IMR-90 (cell line): ENCODE measurements at regions not wholly inside any gene's neighbourhood (a gene's known extent, or its start where the extent isn't known, plus 50 kb on each side); places are given as distances from the start of the nearest gene placed in this dataset.

Source experiments
- ATAC-seq: fragments of 200-7000 bp; cut with Tn5 transposase; 2 replicates; pipeline ENCODE4 v1.9.1; 2020; ENCODE audit warnings: low read depth, mild to moderate bottlenecking, moderate library complexity
- BruUV-seq: library from RNA; stranded (reverse); fragments of 400-500 nt; replicated peaks from 2 replicates; lab custom pipeline; 2021; lab: Mats Ljungman, UMichigan
- CTCF ChIA-PET: fragments of 300-600 bp; formaldehyde crosslinking; extraction: SDS; loops from one replicate; lab custom pipeline; 2021; ENCODE audit warnings: antibody characterized with exemption; lab: Yijun Ruan, JAX
- POLR2A ChIA-PET: fragments of 300-600 bp; sonication (Branson Sonifier 250); formaldehyde crosslinking; loops from one replicate; lab custom pipeline; 2022; ENCODE audit warnings: antibody characterized with exemption; ENCODE audit not compliant: unreplicated experiment; lab: Charles Lee
- DNase-seq: peaks from one replicate; pipeline ENCODE4 v3.0.0; 2013
- H2AFZ ChIP-seq: replicated peaks from 2 replicates; pipeline ENCODE3; 2013; ENCODE audit warnings: low read length, mild to moderate bottlenecking; ENCODE audit not compliant: poor library complexity
- H2AK5ac ChIP-seq: 2 replicates; pipeline ENCODE4 v1.6.1; 2013; ENCODE audit warnings: low read depth, low read length, inconsistent platforms
- H2AK9ac ChIP-seq: replicated peaks from 2 replicates; pipeline ENCODE3; 2013; ENCODE audit warnings: mild to moderate bottlenecking, low read depth, low read length, moderate library complexity; ENCODE audit not compliant: poor library complexity
- H2BK120ac ChIP-seq: 2 replicates; pipeline ENCODE4 v1.6.1; 2013; ENCODE audit warnings: low read depth, low read length, inconsistent platforms
- H2BK15ac ChIP-seq: 3 replicates; pipeline ENCODE4 v1.6.1; 2013; ENCODE audit warnings: low read depth, low read length, inconsistent platforms
- H2BK20ac ChIP-seq: 2 replicates; pipeline ENCODE4 v1.6.1; 2013; ENCODE audit warnings: low read depth, mild to moderate bottlenecking, inconsistent platforms, low read length, moderate library complexity
- H2BK5ac ChIP-seq: 2 replicates; pipeline ENCODE4 v1.6.1; 2013; ENCODE audit warnings: mild to moderate bottlenecking, low read depth, low read length, inconsistent platforms; ENCODE audit not compliant: poor library complexity, severe bottlenecking
- H3K14ac ChIP-seq: replicated peaks from 2 replicates; pipeline ENCODE4 v1.6.1; 2013; ENCODE audit warnings: low read depth, low read length, inconsistent platforms
- H3K18ac ChIP-seq: 2 replicates; pipeline ENCODE4 v1.6.1; 2013; ENCODE audit warnings: low read depth, low read length, control low read depth
- H3K23ac ChIP-seq: 2 replicates; pipeline ENCODE4 v1.6.1; 2013; ENCODE audit warnings: low read depth, low read length, inconsistent platforms
- H3K27ac ChIP-seq: 2 replicates; pipeline ENCODE4 v1.5.1; 2013; ENCODE audit warnings: mild to moderate bottlenecking, control low read depth, low read length; ENCODE audit not compliant: insufficient read depth
- H3K27me3 ChIP-seq: 2 replicates; pipeline ENCODE4 v1.6.1; 2013; ENCODE audit warnings: low read length; ENCODE audit not compliant: control insufficient read depth, insufficient read depth
- H3K36me3 ChIP-seq: 2 replicates; pipeline ENCODE4 v1.6.1; 2013; ENCODE audit warnings: low read length, mixed read lengths; ENCODE audit not compliant: control insufficient read depth, insufficient read depth
- H3K4ac ChIP-seq: 2 replicates; pipeline ENCODE4 v1.6.1; 2013; ENCODE audit warnings: low read depth, low read length, inconsistent platforms
- H3K4me1 ChIP-seq: 2 replicates; pipeline ENCODE4 v1.6.1; 2013; ENCODE audit warnings: low read length, mixed read lengths; ENCODE audit not compliant: control insufficient read depth, insufficient read depth
- H3K4me2 ChIP-seq: 2 replicates; pipeline ENCODE4 v1.6.1; 2013; ENCODE audit warnings: low read depth, mild to moderate bottlenecking, control low read depth, low read length, moderate library complexity
- H3K4me3 ChIP-seq: 2 replicates; pipeline ENCODE4 v1.5.1; 2013; ENCODE audit warnings: low read depth, mild to moderate bottlenecking, control low read depth, low read length, moderate library complexity; ENCODE audit not compliant: insufficient read depth
- H3K56ac ChIP-seq: 2 replicates; pipeline ENCODE4 v1.6.1; 2013; ENCODE audit warnings: low read length, inconsistent platforms; ENCODE audit not compliant: insufficient read depth; ENCODE audit errors: extremely low read depth
- H3K79me1 ChIP-seq, 2 experiments: 2 replicates each; pipeline ENCODE4 v1.6.1; 2013; ENCODE audit warnings: low read length in 2 of 2, inconsistent platforms in 1 of 2, low read depth in 1 of 2
- H3K9ac ChIP-seq: 2 replicates; pipeline ENCODE4 v1.6.1; 2013; ENCODE audit warnings: low read depth, low read length, control low read depth
- H3K9me1 ChIP-seq: 2 replicates; pipeline ENCODE4 v1.6.1; 2013; ENCODE audit warnings: low read length, inconsistent platforms; ENCODE audit not compliant: insufficient read depth
- H3K9me3 ChIP-seq: 2 replicates; pipeline ENCODE4 v1.6.1; 2013; ENCODE audit warnings: low read length; ENCODE audit not compliant: control insufficient read depth, insufficient read depth
- H4K20me1 ChIP-seq: 2 replicates; pipeline ENCODE4 v1.6.1; 2013; ENCODE audit warnings: low read length, inconsistent platforms; ENCODE audit not compliant: insufficient read depth
- H4K5ac ChIP-seq: 2 replicates; pipeline ENCODE4 v1.6.1; 2013; ENCODE audit warnings: mild to moderate bottlenecking, low read depth, low read length, control low read depth
- H4K8ac ChIP-seq, 2 experiments: 2 replicates each; pipeline ENCODE4 v1.6.1; 2013; ENCODE audit warnings: low read depth in 2 of 2, low read length in 2 of 2, control low read depth in 1 of 2, inconsistent platforms in 1 of 2
- H4K91ac ChIP-seq: 2 replicates; pipeline ENCODE4 v1.6.1; 2013; ENCODE audit warnings: low read depth, low read length, inconsistent platforms; ENCODE audit not compliant: insufficient read depth
- BHLHE40 ChIP-seq: fragments of 150-350 bp; IDR thresholded peaks from 2 replicates; pipeline ENCODE4 v1.6.1; 2016; ENCODE audit warnings: mild to moderate bottlenecking, low read depth, low read length
- CHD1 ChIP-seq: IDR thresholded peaks from 2 replicates; pipeline ENCODE4 v1.6.1; 2012; ENCODE audit warnings: low read depth, low read length, improper control_type of control experiment
- MXI1 ChIP-seq: IDR thresholded peaks from 2 replicates; pipeline ENCODE4 v1.6.1; 2012; ENCODE audit warnings: low read depth, mild to moderate bottlenecking, low read length, moderate library complexity, borderline replicate concordance
- NFE2L2 ChIP-seq: fragments of 150-350 bp; IDR thresholded peaks from 2 replicates; pipeline ENCODE4 v1.6.1; 2016; ENCODE audit warnings: low read depth, mild to moderate bottlenecking, low read length
- POLR2A ChIP-seq: IDR thresholded peaks from 2 replicates; pipeline ENCODE4 v1.6.1; 2012; ENCODE audit warnings: mild to moderate bottlenecking, low read depth, low read length
- RFX5 ChIP-seq: IDR thresholded peaks from 2 replicates; pipeline ENCODE4 v1.8.0; 2012; ENCODE audit warnings: low read depth, mild to moderate bottlenecking, low read length, moderate library complexity
- WGBS, 2 experiments: methylation state at CpG; one replicate each; pipeline versions ENCODE4 v1.1.5 to v1.1.7; 2013; ENCODE audit warnings: missing lambda C conversion rate in 2 of 2; ENCODE audit not compliant: insufficient read length in 1 of 2; ENCODE audit errors: extremely low coverage in 2 of 2; 5-methylcytosine and 5-hydroxymethylcytosine counted together
- dilution Hi-C: fragments of 300-500 bp; cut with HindIII; formaldehyde crosslinking; loops from one replicate; pipeline ENCODE4 v1.14.3; 2018; ENCODE audit warnings: low sequenced_read_pairs; ENCODE audit not compliant: unreplicated experiment
- in situ Hi-C: fragments of 300-500 bp; cut with MboI; formaldehyde crosslinking; loops from 3 replicates; pipeline ENCODE4 v1.14.3; 2019; ENCODE audit warnings: low sequenced_read_pairs, inconsistent platforms, mixed read lengths
- intact Hi-C: fragments of 100-400 bp; cut with micrococcal nuclease; formaldehyde crosslinking; loops from 2 replicates; pipeline ENCODE4 v1.10.0; 2022

DNA sequence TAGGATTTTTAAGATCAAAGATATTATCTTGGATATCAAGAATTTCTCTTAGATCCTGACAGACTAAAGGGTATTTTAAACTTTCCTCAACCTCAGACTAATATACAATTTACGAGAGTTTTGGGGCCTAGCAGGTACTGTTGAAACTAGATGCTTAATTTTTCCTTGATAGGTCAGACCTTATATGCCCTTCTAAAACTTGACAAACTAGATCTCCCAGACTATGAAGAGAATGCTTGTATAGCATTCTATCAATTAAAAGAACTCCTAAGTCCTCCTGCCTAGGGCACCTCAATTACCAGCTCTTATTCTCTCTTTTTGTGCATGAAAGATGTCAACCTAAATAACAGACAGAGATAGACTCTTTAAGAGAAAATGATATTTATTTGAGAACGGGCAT is 60.4 kb upstream of the TRIM9 start:
- H4K8ac ChIP-seq: no peak overlapping the region
- intact Hi-C loops: no loop called here
- H4K5ac ChIP-seq: no peak overlapping the region
- H2BK120ac ChIP-seq: no peak overlapping the region
- no peak overlapping the region for H2BK20ac ChIP-seq
- H4K91ac ChIP-seq: no peak overlapping the region
- no peak overlapping the region for H3K4me3 ChIP-seq
- no peak overlapping the region for H2AK9ac ChIP-seq
- ATAC-seq (no peak), DNase-seq (no peak)
- POLR2A ChIA-PET: no interaction called here
- H3K23ac ChIP-seq: no peak overlapping the region
- H3K14ac ChIP-seq: no peak overlapping the region
- TF ChIP-seq BHLHE40 (no peak), POLR2A (no peak), RFX5 (no peak), CHD1 (no peak), NFE2L2 (no peak), MXI1 (no peak)
- WGBS, 2 experiments: no CpG with 5 or more reads among the region's 2 CpGs
- in situ Hi-C loops: no loop called here
- no peak overlapping the region for H3K4me2 ChIP-seq
- H2AK5ac ChIP-seq: no peak overlapping the region
- no peak overlapping the region for H3K56ac ChIP-seq
- CTCF ChIA-PET: no interaction called here
- no peak overlapping the region for H2BK5ac ChIP-seq
- dilution Hi-C loops: no loop called here
- no peaks in the 10 kb centered on the region for H3K4me1 ChIP-seq
- no peaks in the 10 kb centered on the region for H4K20me1 ChIP-seq
- no TSS peak for BruUV-seq
- H2AFZ ChIP-seq: no peak overlapping the region
- H3K27me3 ChIP-seq: peaks cover 15% of the 10 kb centered on the region
- no peak overlapping the region for H2BK15ac ChIP-seq
- no peak overlapping the region for H3K27ac ChIP-seq
- no peaks in the 10 kb centered on the region for H3K36me3 ChIP-seq
- H3K4ac ChIP-seq: no peak overlapping the region
- no peak overlapping the region for H3K18ac ChIP-seq
- no peaks in the 10 kb centered on the region for H3K9me3 ChIP-seq
- H3K9ac ChIP-seq: no peak overlapping the region
- no peaks in the 10 kb centered on the region for H3K79me1 ChIP-seq
- H3K9me1 ChIP-seq: no peaks in the 10 kb centered on the region
